ENCODE measurements at regions not wholly inside any gene's neighbourhood (a gene's known extent, or its start where the extent isn't known, plus 50 kb on each side); places are given as distances from the start of the nearest gene placed in this dataset.

- no peak for DNase-seq (ENCODE audit: low read depth)
Measured at GRCh38 chr2:188851311-188851710, 122.9 kb upstream of the COL3A1 start.

- DNase-seq (ENCODE audit: low read depth): no peak
Measured at GRCh38 chr2:188851826-188852225, 122.3 kb upstream of the COL3A1 start.

- DNase-seq (ENCODE audit: low read depth): no peak
Measured at GRCh38 chr2:188852772-188853171, 121.4 kb upstream of the COL3A1 start.

- no peak for DNase-seq (ENCODE audit: low read depth)
Measured at GRCh38 chr2:188853307-188853706, 120.9 kb upstream of the COL3A1 start.

GRCh38 chr2:188865681-188866080, 108.5 kb upstream of the COL3A1 start:
- DNase-seq (ENCODE audit: low read depth): no peak

- DNase-seq (ENCODE audit: low read depth): peak; percentile 18
Measured at GRCh38 chr2:188869550-188869949, 104.6 kb upstream of the COL3A1 start.

- DNase-seq (ENCODE audit: low read depth): peak; percentile 61
Measured at GRCh38 chr2:188870289-188870688, 103.9 kb upstream of the COL3A1 start.

GRCh38 chr2:188875104-188875503, 99.1 kb upstream of the COL3A1 start:
- no peak for DNase-seq (ENCODE audit: low read depth)

GRCh38 chr2:188878716-188879115, 95.5 kb upstream of the COL3A1 start:
- no peak for DNase-seq (ENCODE audit: low read depth)

- DNase-seq (ENCODE audit: low read depth): no peak
Measured at GRCh38 chr2:188880740-188881139, 93.4 kb upstream of the COL3A1 start.

GRCh38 chr2:188881434-188881833, 92.7 kb upstream of the COL3A1 start:
- DNase-seq (ENCODE audit: low read depth): no peak

- DNase-seq (ENCODE audit: low read depth): peak; percentile 71
Measured at GRCh38 chr2:188884046-188884445, 90.1 kb upstream of the COL3A1 start.

- peak; percentile 20 for DNase-seq (ENCODE audit: low read depth)
Measured at GRCh38 chr2:188884517-188884916, 89.7 kb upstream of the COL3A1 start.

- DNase-seq (ENCODE audit: low read depth): no peak
Measured at GRCh38 chr2:188889187-188889586, 85.0 kb upstream of the COL3A1 start.

- no peak for DNase-seq (ENCODE audit: low read depth)
Measured at GRCh38 chr2:188890755-188891154, 83.4 kb upstream of the COL3A1 start.

- DNase-seq (ENCODE audit: low read depth): no peak
Measured at GRCh38 chr2:188892636-188893035, 81.5 kb upstream of the COL3A1 start.

GRCh38 chr2:188893972-188894371, 80.2 kb upstream of the COL3A1 start:
- DNase-seq (ENCODE audit: low read depth): no peak

GRCh38 chr2:188894979-188895378, 79.2 kb upstream of the COL3A1 start:
- no peak for DNase-seq (ENCODE audit: low read depth)

GRCh38 chr2:188897096-188897495, 77.1 kb upstream of the COL3A1 start:
- DNase-seq (ENCODE audit: low read depth): no peak

- DNase-seq (ENCODE audit: low read depth): no peak
Measured at GRCh38 chr2:188898261-188898660, 75.9 kb upstream of the COL3A1 start.

GRCh38 chr2:188902901-188903491, 71.2 kb upstream of the COL3A1 start:
- peak; percentile 54 for DNase-seq (ENCODE audit: low read depth)

GRCh38 chr2:188903740-188904139, 70.4 kb upstream of the COL3A1 start:
- DNase-seq (ENCODE audit: low read depth): no peak

GRCh38 chr2:188909036-188909435, 65.1 kb upstream of the COL3A1 start:
- no peak for DNase-seq (ENCODE audit: low read depth)

- DNase-seq (ENCODE audit: low read depth): no peak
Measured at GRCh38 chr2:188916736-188917135, 57.4 kb upstream of the COL3A1 start.

Data from M059J (cell line).